Transverse colon (tissue), 4 donors: ENCODE measurements at regions not wholly inside any gene's neighbourhood (a gene's known extent, or its start where the extent isn't known, plus 50 kb on each side); places are given as distances from the start of the nearest gene placed in this dataset.

Experiments used
- DNase-seq: peaks from one replicate; pipeline ENCODE4 v3.0.0-alpha.2; 2019
- H3K27ac ChIP-seq, 4 donors: fragments of 200-600 bp; sonication (generic); 2 replicates each; pipeline ENCODE4 v1.5.1; 2016 to 2018; ENCODE audit warnings: inconsistent platforms in 4 of 4
- H3K27me3 ChIP-seq: fragments of 200-600 bp; sonication (generic); 2 replicates; pipeline ENCODE4 v1.5.1; 2017; ENCODE audit warnings: inconsistent platforms
- H3K36me3 ChIP-seq, 4 donors: fragments of 200-600 bp; sonication (generic); 2 replicates each; pipeline ENCODE4 v1.5.1; 2017 to 2019; ENCODE audit warnings: inconsistent platforms in 4 of 4
- H3K4me1 ChIP-seq, 4 donors: fragments of 200-600 bp; sonication (generic); 2 replicates each; pipeline ENCODE4 v1.5.1; 2017 to 2020; ENCODE audit warnings: inconsistent platforms in 4 of 4
- H3K4me3 ChIP-seq, 4 donors: fragments of 200-600 bp; sonication (generic); 1 replicate in 1 of 4; 2 replicates in 3 of 4; pipeline versions ENCODE4 v1.5.1 to v1.6.1; 2017 to 2019; ENCODE audit warnings: inconsistent platforms in 4 of 4
- H3K9me3 ChIP-seq, 2 donors: fragments of 200-600 bp; sonication (generic); 2 replicates each; pipeline ENCODE4 v1.5.1; 2017 to 2019; ENCODE audit warnings: inconsistent platforms in 2 of 2
- CTCF ChIP-seq, 5 experiments: fragments of 200-600 bp in 3 of 5; fragments of 450-650 bp in 2 of 5; sonication (generic) in 3 of 5; IDR thresholded peaks; 1 replicate in 2 of 5; 2 replicates in 3 of 5; pipeline ENCODE4 v1.5.1; 2016 to 2017; ENCODE audit warnings: antibody characterized with exemption in 5 of 5, inconsistent platforms in 3 of 5, mild to moderate bottlenecking in 2 of 5, moderate library complexity in 1 of 5
- EP300 ChIP-seq: sonication (generic); formaldehyde crosslinking; IDR thresholded peaks from one replicate; pipeline ENCODE4 v1.6.1; 2017; ENCODE audit warnings: antibody characterized with exemption, low read depth
- POLR2A ChIP-seq: fragments of 450-650 bp; IDR thresholded peaks from one replicate; pipeline ENCODE4 v1.6.1; 2016; ENCODE audit warnings: antibody characterized with exemption, mild to moderate bottlenecking, moderate library complexity
- POLR2AphosphoS5 ChIP-seq, 3 donors: sonication (generic); formaldehyde crosslinking; IDR thresholded peaks; one replicate each; pipeline ENCODE4 v1.6.1; 2016; ENCODE audit warnings: antibody characterized with exemption in 3 of 3
- WGBS, 2 donors: methylation state at CpG; one replicate each; pipeline ENCODE4 v1.1.5; 2018; ENCODE audit warnings: low coverage in 1 of 2; 5-methylcytosine and 5-hydroxymethylcytosine counted together
- in situ Hi-C, 4 donors: fragments of 200-750 bp; cut with MboI; loops; one replicate each; pipeline versions ENCODE4 v1.15.0 to v1.15.1; 2017; ENCODE audit warnings: low sequenced_read_pairs in 3 of 4, low pct_ligation_motif_present in 1 of 4, low pct_unique_long_range_greater_than_20kb in 1 of 4
- intact Hi-C: fragments of 100-400 bp; cut with DNase I; formaldehyde crosslinking; loops from one replicate; pipeline ENCODE4 v1.15.1; 2023; ENCODE audit warnings: low total_unique reads

GRCh38 chr1:199646761-199647160 lies 380.7 kb upstream of the NR5A2 start:
- no peaks in the 10 kb centered on the region for H3K36me3 ChIP-seq
- no peak overlapping the region for H3K4me3 ChIP-seq
- DNase-seq, result no peak
- no peaks in the 10 kb centered on the region for H3K9me3 ChIP-seq
- TF ChIP-seq POLR2A (no peak), CTCF (IDR thresholded peaks at IDR 0.05) (no peak), POLR2AphosphoS5 (IDR thresholded peaks at IDR 0.05) (no peak), EP300 (no peak)
- no peak overlapping the region for H3K27ac ChIP-seq
- WGBS, 2 donors, result 57 to 71% methylated on average over 2 of the region's 2 CpGs
- in situ Hi-C loops, result no loop called here
- intact Hi-C loops, result no loop called here
- no peaks in the 10 kb centered on the region for H3K4me1 ChIP-seq
- no peaks in the 10 kb centered on the region for H3K27me3 ChIP-seq

- Histone ChIP-seq H3K27ac (no peak overlapping the region), H3K4me1 (no peaks in the 10 kb centered on the region), H3K27me3 (no peaks in the 10 kb centered on the region), H3K4me3 (no peak overlapping the region), H3K9me3 (no peaks in the 10 kb centered on the region), H3K36me3 (no peaks in the 10 kb centered on the region)
- TF ChIP-seq CTCF (IDR thresholded peaks at IDR 0.05), result no peak
- TF ChIP-seq POLR2AphosphoS5 (IDR thresholded peaks at IDR 0.05), result no peak
- DNase-seq, result no peak
- 80 to 89% methylated on average over 3 of the region's 3 CpGs for WGBS, 2 donors
- in situ Hi-C loops, result no loop called here
- intact Hi-C loops, result no loop called here
Observed at GRCh38 chr1:199657449-199657848, 370.1 kb upstream of the NR5A2 start.

GRCh38 chr1:199660071-199660470 lies 367.4 kb upstream of the NR5A2 start:
- no peak overlapping the region for H3K4me3 ChIP-seq
- WGBS, 2 donors, result 83 to 92% methylated on average over 2 of the region's 2 CpGs
- no peaks in the 10 kb centered on the region for H3K27me3 ChIP-seq
- H3K27ac ChIP-seq, result no peak overlapping the region
- no peak for DNase-seq
- H3K9me3 ChIP-seq, result no peaks in the 10 kb centered on the region
- intact Hi-C loops (no loop called here), in situ Hi-C loops (no loop called here)
- H3K36me3 ChIP-seq, result no peaks in the 10 kb centered on the region
- TF ChIP-seq POLR2A (no peak), CTCF (IDR thresholded peaks at IDR 0.05) (no peak), POLR2AphosphoS5 (IDR thresholded peaks at IDR 0.05) (no peak), EP300 (no peak)
- H3K4me1 ChIP-seq, result no peaks in the 10 kb centered on the region

GRCh38 chr1:199665371-199665770 lies 362.1 kb upstream of the NR5A2 start:
- H3K36me3 ChIP-seq, result no peaks in the 10 kb centered on the region
- H3K27ac ChIP-seq, result no peak overlapping the region
- no peak for TF ChIP-seq EP300
- TF ChIP-seq CTCF (IDR thresholded peaks at IDR 0.05), result no peak
- no peak for TF ChIP-seq POLR2AphosphoS5 (IDR thresholded peaks at IDR 0.05)
- no peak for TF ChIP-seq POLR2A
- H3K9me3 ChIP-seq, result no peaks in the 10 kb centered on the region
- in situ Hi-C loops (no loop called here), intact Hi-C loops (no loop called here)
- no peak for DNase-seq
- H3K4me3 ChIP-seq, result no peak overlapping the region
- no peaks in the 10 kb centered on the region for H3K27me3 ChIP-seq
- WGBS, 2 donors, result 6% methylated on average over 1 of the region's 1 CpG; no CpG with 5 or more reads in 1 of the 2 donors
- no peaks in the 10 kb centered on the region for H3K4me1 ChIP-seq
